Activated naive CD4-positive, alpha-beta T cell treated with anti-CD3 and anti-CD28 coated beads, Interleukin-2, amount 10 ng/mL, durations not matched to agents 7 days and 5 days (primary cell): ENCODE measurements at regions not wholly inside any gene's neighbourhood (a gene's known extent, or its start where the extent isn't known, plus 50 kb on each side); places are given as distances from the start of the nearest gene placed in this dataset.

ENCODE experiments used
- CTCF ChIA-PET: fragments of 350-600 bp; sonication (Branson Sonifier 250); formaldehyde crosslinking; loops from one replicate; lab custom pipeline; 2021; ENCODE audit warnings: antibody characterized with exemption; lab: Charles Lee
- DNase-seq: peaks from one replicate; pipeline ENCODE4 v3.0.0-alpha.2; 2020
- H3K27ac Mint-ChIP-seq: one replicate; pipeline ENCODE4 v1.8.0; 2021; ENCODE audit warnings: mild to moderate bottlenecking, moderate library complexity, mixed read lengths
- H3K27me3 Mint-ChIP-seq: one replicate; pipeline ENCODE4 v1.8.0; 2021; ENCODE audit warnings: mild to moderate bottlenecking, mixed read lengths
- H3K36me3 Mint-ChIP-seq: one replicate; pipeline ENCODE4 v1.8.0; 2021; ENCODE audit warnings: mixed read lengths
- H3K4me1 Mint-ChIP-seq: one replicate; pipeline ENCODE4 v1.8.0; 2021; ENCODE audit warnings: mixed read lengths
- H3K4me3 Mint-ChIP-seq: one replicate; pipeline ENCODE4 v1.8.0; 2021; ENCODE audit warnings: mild to moderate bottlenecking, moderate library complexity, mixed read lengths
- H3K9me3 Mint-ChIP-seq: one replicate; pipeline ENCODE4 v1.8.0; 2021; ENCODE audit warnings: mixed read lengths

- H3K9me3 Mint-ChIP-seq: no peaks in the 10 kb centered on the region
- no peaks in the 10 kb centered on the region for H3K27me3 Mint-ChIP-seq
- no peak for DNase-seq
- H3K36me3 Mint-ChIP-seq: no peaks in the 10 kb centered on the region
- H3K27ac Mint-ChIP-seq: no peak overlapping the region
- no peaks in the 10 kb centered on the region for H3K4me1 Mint-ChIP-seq
- CTCF ChIA-PET: no interaction called here
- no peak overlapping the region for H3K4me3 Mint-ChIP-seq
These were observed 271.6 kb upstream of the ATP2B1 start for GRCh38 chr12:89980236-89980635.

- Mint-ChIP-seq H3K27ac (no peak overlapping the region), H3K4me1 (no peaks in the 10 kb centered on the region), H3K27me3 (no peaks in the 10 kb centered on the region), H3K4me3 (no peak overlapping the region), H3K9me3 (no peaks in the 10 kb centered on the region), H3K36me3 (no peaks in the 10 kb centered on the region)
- CTCF ChIA-PET: interaction anchor here (0.6 kb wide), 1 partner anchor 285 kb away, joined by 3 read pairs; no protein-coding TSS in a partner anchor
- no peak for DNase-seq
These were observed 268.9 kb upstream of the ATP2B1 start for GRCh38 chr12:89977405-89978085.

GRCh38 chr12:89976866-89977265, 268.2 kb upstream of the ATP2B1 start:
- Mint-ChIP-seq H3K9me3 (no peaks in the 10 kb centered on the region), H3K36me3 (no peaks in the 10 kb centered on the region), H3K27ac (no peak overlapping the region), H3K4me3 (no peak overlapping the region), H3K4me1 (no peaks in the 10 kb centered on the region), H3K27me3 (no peaks in the 10 kb centered on the region)
- DNase-seq: no peak
- CTCF ChIA-PET: no interaction called here

GRCh38 chr12:89975574-89975973, 266.9 kb upstream of the ATP2B1 start:
- H3K36me3 Mint-ChIP-seq: no peaks in the 10 kb centered on the region
- DNase-seq: no peak
- no peaks in the 10 kb centered on the region for H3K4me1 Mint-ChIP-seq
- H3K27ac Mint-ChIP-seq: no peak overlapping the region
- no peaks in the 10 kb centered on the region for H3K27me3 Mint-ChIP-seq
- no peaks in the 10 kb centered on the region for H3K9me3 Mint-ChIP-seq
- H3K4me3 Mint-ChIP-seq: no peak overlapping the region
- CTCF ChIA-PET: no interaction called here

GRCh38 chr12:89971880-89972279, 263.2 kb upstream of the ATP2B1 start:
- CTCF ChIA-PET: no interaction called here
- H3K36me3 Mint-ChIP-seq: no peaks in the 10 kb centered on the region
- no peaks in the 10 kb centered on the region for H3K9me3 Mint-ChIP-seq
- H3K4me1 Mint-ChIP-seq: no peaks in the 10 kb centered on the region
- no peak overlapping the region for H3K27ac Mint-ChIP-seq
- no peak for DNase-seq
- no peaks in the 10 kb centered on the region for H3K27me3 Mint-ChIP-seq
- H3K4me3 Mint-ChIP-seq: no peak overlapping the region

DNA sequence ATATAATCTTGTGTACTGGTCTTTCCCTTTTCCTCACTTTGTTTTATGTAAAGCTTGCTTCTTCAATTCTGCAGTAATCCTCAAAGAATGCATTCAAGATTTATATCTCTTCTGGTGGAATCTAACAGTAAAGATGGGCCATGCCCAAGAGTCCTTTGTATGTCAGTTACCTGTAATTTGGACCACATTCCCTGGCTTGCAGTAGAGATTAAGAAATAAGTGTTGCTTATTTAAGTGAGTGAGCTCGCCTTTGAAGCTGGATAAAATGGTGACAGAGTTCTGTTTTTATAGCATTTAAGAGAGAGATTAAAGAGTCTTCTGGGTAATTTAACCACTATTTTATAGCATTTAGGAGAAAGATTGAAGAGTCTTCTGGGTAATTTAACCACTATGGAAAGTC, 262.1 kb upstream of the ATP2B1 start:
- H3K9me3 Mint-ChIP-seq: no peaks in the 10 kb centered on the region
- H3K27me3 Mint-ChIP-seq: no peaks in the 10 kb centered on the region
- no peaks in the 10 kb centered on the region for H3K36me3 Mint-ChIP-seq
- H3K4me1 Mint-ChIP-seq: no peaks in the 10 kb centered on the region
- H3K27ac Mint-ChIP-seq: no peak overlapping the region
- CTCF ChIA-PET: no interaction called here
- DNase-seq: no peak
- H3K4me3 Mint-ChIP-seq: no peak overlapping the region

DNA sequence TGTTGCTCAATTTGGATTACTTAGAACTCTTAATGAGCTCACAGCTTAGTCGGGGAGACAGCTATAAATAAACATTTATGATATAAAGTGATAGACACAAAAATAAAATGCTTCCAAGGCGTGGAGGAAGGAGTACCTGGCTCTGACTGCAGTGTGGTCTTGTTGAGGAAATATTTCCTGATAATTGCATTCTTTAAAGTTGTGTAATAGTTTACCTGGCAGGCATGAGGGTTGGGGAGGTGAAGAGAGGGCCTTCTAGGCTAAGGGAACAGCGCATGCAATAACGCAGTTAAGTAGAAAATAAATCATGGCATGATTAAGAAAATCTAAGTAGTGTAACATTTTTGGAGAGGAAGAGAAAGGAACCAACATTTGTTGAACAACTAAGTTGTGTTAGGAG, 260.5 kb upstream of the ATP2B1 start:
- no peak overlapping the region for H3K27ac Mint-ChIP-seq
- H3K27me3 Mint-ChIP-seq: no peaks in the 10 kb centered on the region
- no peaks in the 10 kb centered on the region for H3K36me3 Mint-ChIP-seq
- CTCF ChIA-PET: no interaction called here
- no peaks in the 10 kb centered on the region for H3K4me1 Mint-ChIP-seq
- no peak for DNase-seq
- H3K4me3 Mint-ChIP-seq: no peak overlapping the region
- H3K9me3 Mint-ChIP-seq: no peaks in the 10 kb centered on the region

DNA sequence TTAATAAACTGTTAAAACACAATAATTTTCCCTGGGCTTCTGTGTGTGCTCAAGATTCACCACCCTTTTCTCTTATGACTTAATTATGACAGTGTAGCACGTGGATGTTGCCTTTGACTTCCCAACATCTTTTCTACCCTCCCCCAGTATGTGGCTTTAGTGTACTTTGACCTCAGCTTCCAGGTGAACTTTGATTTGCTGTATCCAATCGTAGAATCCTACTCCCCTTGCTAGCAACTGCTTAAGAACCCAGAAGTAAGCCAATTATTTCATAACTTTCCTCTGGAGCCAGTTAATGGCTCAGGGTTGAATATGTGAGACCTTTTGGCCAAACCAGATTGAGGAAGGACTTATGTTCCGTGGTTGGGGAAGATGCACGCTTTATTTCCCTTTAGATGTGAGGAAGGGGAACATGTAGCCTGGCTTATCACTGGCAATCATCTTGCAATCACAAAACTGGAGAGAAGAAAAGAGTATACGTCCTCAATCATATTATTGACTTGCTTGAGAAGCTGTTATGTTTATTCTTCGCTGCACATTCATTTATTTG, 259.6 kb upstream of the ATP2B1 start:
- Mint-ChIP-seq H3K36me3 (no peaks in the 10 kb centered on the region), H3K27ac (no peak overlapping the region), H3K27me3 (no peaks in the 10 kb centered on the region), H3K9me3 (no peaks in the 10 kb centered on the region), H3K4me1 (no peaks in the 10 kb centered on the region), H3K4me3 (no peak overlapping the region)
- CTCF ChIA-PET: no interaction called here
- DNase-seq: no peak

DNA sequence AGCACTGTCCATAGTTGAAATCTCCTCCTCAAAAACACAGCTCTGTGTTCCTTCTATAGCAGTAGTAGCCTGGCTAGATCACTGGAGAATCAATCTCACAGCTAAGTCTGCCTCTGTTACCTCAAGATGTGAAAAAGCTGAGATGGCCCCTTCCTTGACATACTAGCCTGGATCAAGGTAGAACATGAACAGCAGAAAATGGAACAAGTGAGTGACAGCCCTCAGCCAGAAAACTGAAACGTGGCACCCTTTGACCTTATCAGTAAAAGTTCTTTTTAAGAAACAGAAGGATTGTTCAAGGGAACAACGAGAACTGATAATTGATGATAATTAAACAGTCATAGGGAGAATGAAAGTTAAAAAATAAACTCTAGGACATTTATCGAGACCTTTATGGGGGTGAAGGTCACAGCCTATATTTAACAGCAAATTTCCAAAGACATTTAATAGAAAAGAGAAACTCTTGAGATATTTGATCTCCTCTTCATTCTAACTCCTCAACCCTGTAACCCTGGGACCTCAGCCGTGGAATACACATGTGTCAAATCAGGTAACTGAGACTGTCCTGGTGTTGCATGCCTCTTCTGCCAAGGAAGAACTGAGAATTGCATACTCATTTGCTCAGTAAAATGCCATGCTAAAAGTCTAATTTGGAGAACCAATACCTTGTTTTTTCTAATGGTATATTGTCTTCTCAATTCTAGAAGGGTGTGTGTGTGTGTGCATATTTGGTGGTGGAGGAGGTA, 258.0 kb upstream of the ATP2B1 start:
- Mint-ChIP-seq H3K9me3 (no peaks in the 10 kb centered on the region), H3K27me3 (no peaks in the 10 kb centered on the region), H3K4me1 (no peaks in the 10 kb centered on the region), H3K4me3 (no peak overlapping the region), H3K36me3 (no peaks in the 10 kb centered on the region), H3K27ac (no peak overlapping the region)
- CTCF ChIA-PET: no interaction called here
- DNase-seq: no peak

DNA sequence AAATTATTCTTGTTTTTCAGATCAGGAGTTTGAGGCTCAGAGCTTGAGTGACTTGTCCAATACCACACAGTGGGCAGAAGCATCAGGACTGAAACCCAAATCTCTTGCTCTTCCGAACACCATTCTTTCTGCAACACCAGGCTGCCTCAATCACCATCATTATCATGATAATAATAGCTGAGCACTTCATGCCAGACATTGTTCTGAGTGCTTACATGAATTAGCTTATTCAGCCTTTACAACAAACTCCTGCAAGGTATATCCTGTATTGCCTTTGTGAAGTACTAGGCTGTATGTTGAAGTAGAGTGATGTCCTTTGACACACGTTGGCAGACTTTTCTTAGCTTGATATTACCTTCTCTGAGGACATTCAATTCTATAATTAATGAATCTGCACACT, 257.4 kb upstream of the ATP2B1 start:
- H3K27ac Mint-ChIP-seq: no peak overlapping the region
- no peak for DNase-seq
- peaks cover 6% of the 10 kb centered on the region for H3K27me3 Mint-ChIP-seq
- CTCF ChIA-PET: no interaction called here
- no peak overlapping the region for H3K4me3 Mint-ChIP-seq
- no peaks in the 10 kb centered on the region for H3K4me1 Mint-ChIP-seq
- H3K36me3 Mint-ChIP-seq: no peaks in the 10 kb centered on the region
- H3K9me3 Mint-ChIP-seq: no peaks in the 10 kb centered on the region

DNA sequence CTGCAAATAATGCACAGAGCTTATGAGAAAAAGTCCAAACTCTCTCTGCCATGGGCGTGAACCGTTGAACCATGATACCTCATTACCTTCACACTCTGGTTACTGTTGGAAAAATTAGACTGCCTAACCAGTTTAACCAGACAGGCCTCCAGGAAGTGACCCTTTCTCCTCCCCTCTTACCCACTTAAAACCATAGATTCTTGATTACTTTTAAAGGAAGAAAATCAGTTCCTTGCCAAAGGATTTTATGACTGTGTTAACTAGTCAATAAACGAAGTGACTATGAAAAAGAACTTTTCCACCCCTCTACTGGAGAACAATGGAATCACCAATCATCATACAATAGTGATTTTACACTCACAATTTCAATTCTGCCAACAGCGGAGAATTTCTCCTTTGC, 254.0 kb upstream of the ATP2B1 start:
- CTCF ChIA-PET: interaction anchor here (2.1 kb wide), 1 partner anchor 419 kb away, joined by 7 read pairs; no protein-coding TSS in a partner anchor
- Mint-ChIP-seq H3K27me3 (peaks cover 8% of the 10 kb centered on the region), H3K4me1 (no peaks in the 10 kb centered on the region), H3K4me3 (no peak overlapping the region), H3K36me3 (no peaks in the 10 kb centered on the region), H3K9me3 (no peaks in the 10 kb centered on the region), H3K27ac (no peak overlapping the region)
- DNase-seq: no peak

GRCh38 chr12:89960607-89961394, 252.2 kb upstream of the ATP2B1 start:
- no peaks in the 10 kb centered on the region for H3K36me3 Mint-ChIP-seq
- H3K9me3 Mint-ChIP-seq: no peaks in the 10 kb centered on the region

GRCh38 chr12:89960011-89960507, 251.4 kb upstream of the ATP2B1 start:
- Mint-ChIP-seq H3K9me3 (no peaks in the 10 kb centered on the region), H3K36me3 (no peaks in the 10 kb centered on the region), H3K4me1 (no peaks in the 10 kb centered on the region), H3K27ac (no peak overlapping the region), H3K27me3 (peaks cover 8% of the 10 kb centered on the region), H3K4me3 (no peak overlapping the region)
- CTCF ChIA-PET: interaction anchor here (0.7 kb wide), 1 partner anchor 192 kb away, joined by 3 read pairs; no protein-coding TSS in a partner anchor
- no peak for DNase-seq

More at GRCh38 chr12:89960607-89961394, 252.2 kb upstream of the ATP2B1 start:
- DNase-seq: no peak
- peaks cover 8% of the 10 kb centered on the region for H3K27me3 Mint-ChIP-seq
- no peak overlapping the region for H3K27ac Mint-ChIP-seq
- CTCF ChIA-PET: interaction anchor here (0.7 kb wide), 1 partner anchor 193 kb away, joined by 3 read pairs; no protein-coding TSS in a partner anchor
- H3K4me1 Mint-ChIP-seq: no peaks in the 10 kb centered on the region
- H3K4me3 Mint-ChIP-seq: no peak overlapping the region

DNA sequence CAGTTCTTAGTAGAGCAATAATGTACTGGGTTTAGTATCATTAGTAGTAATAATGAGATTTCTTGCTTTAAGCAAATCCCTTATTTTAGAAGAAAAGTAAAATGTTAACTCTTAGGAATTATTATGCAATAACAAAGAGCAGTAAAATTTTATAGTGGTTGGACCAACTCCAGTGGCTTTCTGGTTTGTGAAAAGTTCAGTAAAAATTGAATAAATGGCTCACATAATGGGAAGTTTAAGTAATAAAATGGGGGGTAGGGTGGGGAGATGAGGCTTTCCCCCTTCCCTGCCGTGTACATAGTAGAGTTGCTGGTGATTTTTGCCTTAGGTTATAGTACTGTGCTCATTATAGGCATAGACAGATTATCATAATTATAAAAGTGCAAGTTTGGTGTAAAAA, 250.5 kb upstream of the ATP2B1 start:
- Mint-ChIP-seq H3K27ac (no peak overlapping the region), H3K4me1 (no peaks in the 10 kb centered on the region), H3K4me3 (no peak overlapping the region), H3K27me3 (peaks cover 8% of the 10 kb centered on the region), H3K9me3 (no peaks in the 10 kb centered on the region), H3K36me3 (no peaks in the 10 kb centered on the region)
- no peak for DNase-seq
- CTCF ChIA-PET: no interaction called here
